ENCODE measurements at regions not wholly inside any gene's neighbourhood (a gene's known extent, or its start where the extent isn't known, plus 50 kb on each side); places are given as distances from the start of the nearest gene placed in this dataset.

GRCh38 chr15:39239562-39239961, 341.3 kb upstream of the THBS1 start:
- TF ChIP-seq CTCF (IDR thresholded peaks at IDR 0.05; ENCODE audit: insufficient read depth, low read depth, low read length, missing control alignments): no peak
- DNase-seq (ENCODE audit: low read depth): no peak
- H3K4me3 ChIP-seq (ENCODE audit: low read depth, low read length): no peak overlapping the region

GRCh38 chr15:39242345-39242744, 338.5 kb upstream of the THBS1 start:
- no peak for DNase-seq (ENCODE audit: low read depth)
- H3K4me3 ChIP-seq (ENCODE audit: low read depth, low read length): no peak overlapping the region
- TF ChIP-seq CTCF (IDR thresholded peaks at IDR 0.05; ENCODE audit: insufficient read depth, low read depth, low read length, missing control alignments): no peak

DNA sequence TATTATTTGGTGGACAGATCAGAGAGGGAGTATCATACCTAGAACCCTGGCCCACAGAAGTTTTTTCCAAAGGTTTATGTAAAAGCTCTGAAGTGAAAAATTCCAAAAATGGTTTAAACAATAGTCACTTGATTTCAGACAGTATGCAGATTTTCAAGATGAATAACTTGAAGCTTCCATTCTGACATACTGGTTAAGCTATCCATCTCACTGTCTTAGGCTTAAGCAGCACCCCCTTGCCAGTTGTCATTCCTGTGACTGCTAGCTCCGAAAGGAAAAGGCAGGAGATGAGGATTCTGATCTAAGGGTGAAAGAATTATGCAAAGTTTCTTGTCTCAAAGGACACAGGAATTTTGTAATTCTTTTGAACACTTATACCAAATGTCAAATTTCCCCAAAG, 337.5 kb upstream of the THBS1 start:
- TF ChIP-seq CTCF (IDR thresholded peaks at IDR 0.05; ENCODE audit: insufficient read depth, low read depth, low read length, missing control alignments): no peak
- no peak for DNase-seq (ENCODE audit: low read depth)
- no peak overlapping the region for H3K4me3 ChIP-seq (ENCODE audit: low read depth, low read length)

- no peak for TF ChIP-seq CTCF (IDR thresholded peaks at IDR 0.05; ENCODE audit: insufficient read depth, low read depth, low read length, missing control alignments)
- no peak overlapping the region for H3K4me3 ChIP-seq (ENCODE audit: low read depth, low read length)
These were observed 336.1 kb upstream of the THBS1 start for GRCh38 chr15:39244776-39245175.

DNA sequence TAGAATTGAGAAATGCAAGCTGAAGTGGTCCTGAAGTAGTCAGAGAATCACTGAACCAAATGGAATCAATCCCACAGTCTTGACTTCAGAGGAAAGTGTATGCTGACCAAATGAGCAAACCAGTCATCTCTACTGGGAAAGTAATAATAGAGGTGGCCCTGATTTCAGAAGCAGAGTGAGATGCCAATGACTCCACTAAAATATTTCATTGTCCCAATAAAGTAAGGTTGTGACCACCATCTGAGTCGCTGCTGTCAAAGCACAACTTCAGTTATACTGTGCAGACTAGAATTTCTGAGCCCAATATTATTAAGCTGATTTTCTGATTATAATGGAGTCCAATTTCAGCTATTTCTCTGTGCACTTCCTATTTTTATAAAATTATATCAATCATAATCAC, 334.4 kb upstream of the THBS1 start:
- no peak for TF ChIP-seq CTCF (IDR thresholded peaks at IDR 0.05; ENCODE audit: insufficient read depth, low read depth, low read length, missing control alignments)
- no peak overlapping the region for H3K4me3 ChIP-seq (ENCODE audit: low read depth, low read length)
- DNase-seq (ENCODE audit: low read depth): no peak

More at GRCh38 chr15:39244776-39245175, 336.1 kb upstream of the THBS1 start:
- DNase-seq (ENCODE audit: low read depth): no peak

- no peak overlapping the region for H3K4me3 ChIP-seq (ENCODE audit: low read depth, low read length)
- no peak for TF ChIP-seq CTCF (IDR thresholded peaks at IDR 0.05; ENCODE audit: insufficient read depth, low read depth, low read length, missing control alignments)
- DNase-seq (ENCODE audit: low read depth): no peak
These were observed 333.3 kb upstream of the THBS1 start for GRCh38 chr15:39247574-39247973.

DNA sequence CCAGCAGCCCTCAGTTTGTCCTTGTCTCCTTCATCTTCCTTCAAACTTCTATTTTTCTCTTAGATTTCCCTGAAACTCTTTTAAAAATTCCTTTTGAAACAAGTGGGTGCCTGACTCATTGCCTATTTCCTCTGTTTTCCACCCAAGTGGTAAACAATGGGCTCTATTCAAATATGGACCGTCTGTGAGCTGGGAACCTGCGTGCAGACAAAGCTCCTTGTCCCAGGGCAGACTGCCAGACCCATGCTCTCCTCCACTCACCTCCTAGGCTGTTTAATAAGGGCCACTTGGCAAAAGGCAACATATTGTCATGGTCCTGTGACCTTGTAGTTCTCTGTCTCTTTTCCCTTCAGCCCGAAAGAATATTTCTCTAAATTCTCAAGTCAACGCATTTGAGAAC, 332.7 kb upstream of the THBS1 start:
- no peak for TF ChIP-seq CTCF (IDR thresholded peaks at IDR 0.05; ENCODE audit: insufficient read depth, low read depth, low read length, missing control alignments)
- H3K4me3 ChIP-seq (ENCODE audit: low read depth, low read length): no peak overlapping the region
- DNase-seq (ENCODE audit: low read depth): no peak

Data from GM12865 (cell line).